IPS DF 6.9 (cell line): ENCODE measurements at regions not wholly inside any gene's neighbourhood (a gene's known extent, or its start where the extent isn't known, plus 50 kb on each side); places are given as distances from the start of the nearest gene placed in this dataset.

Experiments used
- DNase-seq: peaks from one replicate; pipeline ENCODE4 v3.0.0-alpha.2; 2013; ENCODE audit warnings: low read depth, low spot score
- H3K27ac ChIP-seq: one replicate; pipeline ENCODE4 v1.5.1; 2013; ENCODE audit warnings: low read length, control low read depth
- H3K27me3 ChIP-seq: 2 replicates; pipeline ENCODE4 v1.6.1; 2013; ENCODE audit warnings: mild to moderate bottlenecking, low read length; ENCODE audit not compliant: control insufficient read depth, insufficient read depth
- H3K36me3 ChIP-seq: 2 replicates; pipeline ENCODE4 v1.6.1; 2013; ENCODE audit warnings: low read length; ENCODE audit not compliant: control insufficient read depth, insufficient read depth
- H3K4me1 ChIP-seq: 2 replicates; pipeline ENCODE4 v1.6.1; 2013; ENCODE audit warnings: low read length; ENCODE audit not compliant: control insufficient read depth, insufficient read depth
- H3K4me3 ChIP-seq: 2 replicates; pipeline ENCODE4 v1.5.1; 2013; ENCODE audit warnings: mild to moderate bottlenecking, low read length
- H3K9me3 ChIP-seq: 2 replicates; pipeline ENCODE4 v1.6.1; 2013; ENCODE audit warnings: low read length, inconsistent platforms; ENCODE audit not compliant: control insufficient read depth, insufficient read depth
- whole genome bisulfite sequencing: extraction: QIAGEN DNeasy Blood & Tissue Kit; methylation state at CpG from one replicate; pipeline ENCODE4 v1.1.7; 2013; ENCODE audit warnings: mixed read lengths, missing lambda C conversion rate; ENCODE audit not compliant: insufficient read length, insufficient coverage; 5-methylcytosine and 5-hydroxymethylcytosine counted together

- Histone ChIP-seq H3K4me1 (no peaks in the 10 kb centered on the region), H3K36me3 (no peaks in the 10 kb centered on the region), H3K27ac (no peak overlapping the region), H3K27me3 (no peaks in the 10 kb centered on the region), H3K9me3 (no peaks in the 10 kb centered on the region), H3K4me3 (no peak overlapping the region)
- DNase-seq = no peak
- no CpG with 5 or more reads among the region's 5 CpGs for WGBS
Measured at GRCh38 chr16:8253718-8254117, 336.6 kb downstream of the TMEM114 start.

DNA sequence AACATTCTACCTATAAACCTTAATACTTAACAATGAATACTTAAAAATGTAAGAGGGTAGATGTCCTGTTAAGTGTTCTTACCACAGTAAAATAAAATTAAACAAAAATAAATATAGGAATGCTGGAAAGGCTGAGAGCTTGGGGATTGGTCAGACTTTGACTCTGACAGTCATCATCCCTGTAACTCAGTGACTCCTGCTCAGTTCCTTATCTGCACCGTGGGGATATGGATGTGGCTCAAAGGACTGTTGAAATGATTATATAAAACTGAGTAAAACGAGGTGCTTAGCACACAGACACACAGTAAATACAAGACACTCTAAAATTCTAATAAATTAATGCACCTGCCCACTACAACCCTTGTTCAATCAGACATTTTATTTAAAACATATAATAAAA is 338.6 kb downstream of the TMEM114 start:
- Histone ChIP-seq H3K27me3 (no peaks in the 10 kb centered on the region), H3K27ac (no peak overlapping the region), H3K9me3 (no peaks in the 10 kb centered on the region), H3K36me3 (no peaks in the 10 kb centered on the region), H3K4me3 (no peak overlapping the region), H3K4me1 (no peaks in the 10 kb centered on the region)
- DNase-seq = no peak
- WGBS = no CpG with 5 or more reads among the region's 2 CpGs

DNA sequence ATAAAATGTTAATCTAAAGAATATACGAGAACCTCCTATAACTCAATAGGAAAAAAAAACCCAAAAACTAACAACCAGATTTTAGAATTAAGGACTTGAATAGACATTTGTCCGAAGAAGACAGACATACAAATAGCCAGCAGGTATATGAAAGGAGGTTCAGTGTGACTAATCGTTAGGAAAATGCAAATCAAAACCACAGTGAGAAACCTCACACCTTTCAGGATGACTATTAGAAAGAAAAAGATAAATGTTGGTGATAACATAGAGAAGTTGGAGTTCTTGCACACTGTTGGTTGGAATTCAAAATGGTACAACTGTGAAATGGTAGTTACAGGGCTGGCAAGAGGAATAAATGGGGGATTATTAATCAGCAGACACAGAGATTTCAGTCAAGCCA is 339.0 kb downstream of the TMEM114 start:
- no peaks in the 10 kb centered on the region for H3K4me1 ChIP-seq
- DNase-seq = no peak
- H3K27ac ChIP-seq = no peak overlapping the region
- no peaks in the 10 kb centered on the region for H3K27me3 ChIP-seq
- H3K36me3 ChIP-seq = no peaks in the 10 kb centered on the region
- no peak overlapping the region for H3K4me3 ChIP-seq
- no peaks in the 10 kb centered on the region for H3K9me3 ChIP-seq
- WGBS = no CpG with 5 or more reads among the region's 3 CpGs

DNA sequence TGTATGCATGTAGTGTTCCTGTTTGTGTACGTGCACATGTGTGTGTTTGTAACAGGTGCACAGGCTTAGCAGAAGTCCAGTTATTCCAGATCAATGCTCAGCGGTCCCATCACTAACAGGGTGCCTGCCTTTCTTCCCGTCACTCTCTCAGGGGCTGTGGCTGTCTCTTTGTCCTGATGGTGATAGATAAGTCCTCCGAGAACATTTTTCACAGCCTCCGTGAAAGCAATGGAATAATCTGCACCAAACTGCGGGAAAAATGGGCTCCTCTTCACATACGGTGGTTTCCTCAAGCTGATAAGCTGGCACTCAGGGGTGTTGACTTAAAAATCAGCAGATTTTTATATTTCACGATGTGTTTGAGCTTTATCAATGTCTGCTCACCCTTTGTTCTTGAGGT is 342.3 kb downstream of the TMEM114 start:
- Histone ChIP-seq H3K4me1 (no peaks in the 10 kb centered on the region), H3K4me3 (no peak overlapping the region), H3K27me3 (no peaks in the 10 kb centered on the region), H3K9me3 (no peaks in the 10 kb centered on the region; the same call in 1 of the 2 replicates), H3K27ac (no peak overlapping the region), H3K36me3 (no peaks in the 10 kb centered on the region)
- DNase-seq = no peak
- WGBS = no CpG with 5 or more reads among the region's 8 CpGs

- Histone ChIP-seq H3K4me3 (no peak overlapping the region), H3K27me3 (no peaks in the 10 kb centered on the region), H3K36me3 (no peaks in the 10 kb centered on the region), H3K4me1 (no peaks in the 10 kb centered on the region), H3K27ac (no peak overlapping the region), H3K9me3 (no peaks in the 10 kb centered on the region; the same call in 1 of the 2 replicates)
- no peak for DNase-seq
- WGBS = no CpG with 5 or more reads among the region's 4 CpGs
Measured at GRCh38 chr16:8243981-8244380, 346.3 kb downstream of the TMEM114 start.

GRCh38 chr16:8241408-8241807 is 348.9 kb downstream of the TMEM114 start:
- H3K36me3 ChIP-seq = no peaks in the 10 kb centered on the region

DNA sequence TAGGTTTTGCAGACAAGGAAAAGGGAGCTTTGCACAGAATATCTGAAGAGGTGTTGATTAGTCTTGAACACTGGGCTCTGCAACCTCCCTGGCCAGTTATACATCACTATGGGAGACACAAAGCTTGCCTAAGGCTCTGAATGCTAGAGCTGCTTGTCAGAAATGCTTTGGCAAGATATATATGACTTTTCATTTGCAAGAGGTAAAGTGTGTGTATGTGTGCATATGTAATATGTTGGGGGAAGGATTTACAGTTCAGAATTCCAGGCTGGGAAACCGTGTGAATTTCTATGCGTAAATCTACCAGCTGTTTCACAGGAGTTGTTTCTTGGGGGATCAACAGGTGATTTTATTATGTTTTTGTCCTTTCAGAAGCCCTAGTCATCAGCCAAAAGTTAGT is 350.9 kb downstream of the TMEM114 start:
- Histone ChIP-seq H3K4me3 (no peak overlapping the region), H3K9me3 (no peaks in the 10 kb centered on the region; the same call in none of the 2 replicates), H3K36me3 (no peaks in the 10 kb centered on the region), H3K27me3 (no peaks in the 10 kb centered on the region), H3K4me1 (no peaks in the 10 kb centered on the region), H3K27ac (no peak overlapping the region)
- WGBS = no CpG with 5 or more reads among the region's 2 CpGs
- no peak for DNase-seq

More at GRCh38 chr16:8241408-8241807, 348.9 kb downstream of the TMEM114 start:
- H3K27me3 ChIP-seq = no peaks in the 10 kb centered on the region
- H3K9me3 ChIP-seq = no peaks in the 10 kb centered on the region; the same call in none of the 2 replicates
- H3K4me3 ChIP-seq = no peak overlapping the region
- DNase-seq = no peak
- WGBS = no CpG with 5 or more reads among the region's 3 CpGs
- no peak overlapping the region for H3K27ac ChIP-seq
- H3K4me1 ChIP-seq = no peaks in the 10 kb centered on the region

DNA sequence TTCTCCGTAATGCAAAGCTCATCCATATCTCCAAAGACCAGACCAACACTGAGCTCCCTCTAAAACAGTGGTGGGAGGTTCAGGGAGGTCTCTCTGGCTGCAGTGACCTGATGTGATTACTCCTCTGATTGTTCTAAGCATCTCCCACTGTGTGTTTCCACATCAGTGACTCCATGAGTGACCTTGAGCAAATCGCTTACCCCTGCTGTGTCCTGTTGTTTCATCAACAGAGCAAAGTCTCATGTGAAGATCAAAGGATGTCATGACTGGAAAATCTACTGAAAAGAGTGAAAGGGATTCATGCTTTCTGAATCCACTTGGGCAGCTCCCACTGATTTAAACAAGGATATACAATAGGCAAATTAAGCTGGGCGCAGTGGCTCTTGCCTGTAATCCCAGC is 352.9 kb downstream of the TMEM114 start:
- Histone ChIP-seq H3K27ac (no peak overlapping the region), H3K9me3 (no peaks in the 10 kb centered on the region; the same call in none of the 2 replicates), H3K4me1 (no peaks in the 10 kb centered on the region), H3K36me3 (no peaks in the 10 kb centered on the region), H3K4me3 (no peak overlapping the region), H3K27me3 (no peaks in the 10 kb centered on the region)
- no CpG with 5 or more reads among the region's 3 CpGs for WGBS
- no peak for DNase-seq

- Histone ChIP-seq H3K27ac (no peak overlapping the region), H3K9me3 (no peaks in the 10 kb centered on the region; the same call in none of the 2 replicates), H3K36me3 (no peaks in the 10 kb centered on the region), H3K27me3 (no peaks in the 10 kb centered on the region), H3K4me3 (no peak overlapping the region), H3K4me1 (no peaks in the 10 kb centered on the region)
- DNase-seq = no peak
- WGBS = no CpG with 5 or more reads among the region's 4 CpGs
Measured at GRCh38 chr16:8236816-8237215, 353.5 kb downstream of the TMEM114 start.

DNA sequence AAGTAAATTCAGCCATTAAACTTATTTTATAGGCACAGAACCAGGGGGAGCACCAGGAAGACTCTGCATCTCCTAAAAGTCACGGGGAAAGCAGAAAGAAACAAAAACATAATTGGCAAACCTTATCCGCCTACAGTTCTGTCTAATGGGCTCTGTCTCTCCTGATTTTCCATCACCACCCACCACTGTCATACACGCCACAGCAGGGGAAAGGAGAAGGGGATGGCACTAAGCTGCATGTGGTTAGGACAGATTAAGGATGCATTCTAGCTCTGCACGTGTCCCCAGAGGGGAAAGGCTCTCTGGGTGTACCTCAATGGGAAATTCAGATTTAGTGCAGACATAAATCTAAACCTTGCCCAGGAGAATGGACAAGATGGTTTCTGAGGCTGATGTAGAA is 359.8 kb downstream of the TMEM114 start:
- H3K27ac ChIP-seq = no peak overlapping the region
- no CpG with 5 or more reads among the region's 4 CpGs for WGBS
- H3K36me3 ChIP-seq = no peaks in the 10 kb centered on the region
- no peaks in the 10 kb centered on the region; the same call in none of the 2 replicates for H3K9me3 ChIP-seq
- H3K4me3 ChIP-seq = no peak overlapping the region
- no peaks in the 10 kb centered on the region for H3K27me3 ChIP-seq
- H3K4me1 ChIP-seq = no peaks in the 10 kb centered on the region
- DNase-seq = no peak

- Histone ChIP-seq H3K27ac (no peak overlapping the region), H3K4me3 (no peak overlapping the region), H3K36me3 (no peaks in the 10 kb centered on the region), H3K27me3 (no peaks in the 10 kb centered on the region), H3K9me3 (no peaks in the 10 kb centered on the region; the same call in none of the 2 replicates), H3K4me1 (no peaks in the 10 kb centered on the region)
- DNase-seq = no peak
- no CpG with 5 or more reads among the region's 7 CpGs for WGBS
Measured at GRCh38 chr16:8229011-8229520, 361.2 kb downstream of the TMEM114 start.
